GM06990 (cell line): ENCODE measurements at regions not wholly inside any gene's neighbourhood (a gene's known extent, or its start where the extent isn't known, plus 50 kb on each side); places are given as distances from the start of the nearest gene placed in this dataset.

ENCODE experiments used
- DNase-seq: peaks from one replicate; pipeline ENCODE4 v3.0.0-alpha.2; 2011; ENCODE audit not compliant: insufficient read length; ENCODE audit errors: extremely low read depth
- H3K27me3 ChIP-seq: replicated peaks from 2 replicates; pipeline ENCODE4 v1.6.0; 2011; ENCODE audit warnings: low read length; ENCODE audit not compliant: control insufficient read depth, insufficient read depth
- H3K36me3 ChIP-seq: 2 replicates; pipeline ENCODE4 v1.5.1; 2011; ENCODE audit warnings: low read length; ENCODE audit not compliant: control insufficient read depth, insufficient read depth
- H3K4me3 ChIP-seq: replicated peaks from 2 replicates; pipeline ENCODE4 v1.5.1; 2011; ENCODE audit warnings: low read depth, mild to moderate bottlenecking, control low read depth, low read length
- TF ChIP-seq, protein P1 (sequence below): IDR thresholded peaks from 2 replicates; pipeline ENCODE4 v1.5.1; 2011; ENCODE audit warnings: low read length, control low read depth, mild to moderate bottlenecking, inconsistent platforms; ENCODE audit not compliant: insufficient read depth, poor library complexity, severe bottlenecking

DNA sequence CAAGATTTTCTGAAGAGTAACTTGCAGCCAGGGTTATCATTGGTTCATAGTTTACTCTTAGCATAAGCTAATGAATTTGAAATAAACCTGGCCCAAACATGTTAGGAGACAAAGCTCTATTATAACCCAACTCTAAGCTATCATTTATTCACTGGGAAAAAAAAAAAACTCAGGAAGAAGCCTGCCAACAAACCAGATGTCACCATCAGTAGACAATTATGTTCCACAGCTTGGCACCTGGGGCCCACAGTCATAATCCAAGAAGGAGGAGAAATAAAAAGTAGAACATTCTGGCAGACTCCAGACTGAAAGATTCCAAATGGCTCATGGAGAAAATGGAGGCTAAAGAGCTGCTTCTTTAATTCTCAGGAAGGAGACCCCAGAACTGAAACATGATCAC is 100.0 kb upstream of the CNR1 start:
- DNase-seq, result no peak
- TF ChIP-seq, protein P1, sequence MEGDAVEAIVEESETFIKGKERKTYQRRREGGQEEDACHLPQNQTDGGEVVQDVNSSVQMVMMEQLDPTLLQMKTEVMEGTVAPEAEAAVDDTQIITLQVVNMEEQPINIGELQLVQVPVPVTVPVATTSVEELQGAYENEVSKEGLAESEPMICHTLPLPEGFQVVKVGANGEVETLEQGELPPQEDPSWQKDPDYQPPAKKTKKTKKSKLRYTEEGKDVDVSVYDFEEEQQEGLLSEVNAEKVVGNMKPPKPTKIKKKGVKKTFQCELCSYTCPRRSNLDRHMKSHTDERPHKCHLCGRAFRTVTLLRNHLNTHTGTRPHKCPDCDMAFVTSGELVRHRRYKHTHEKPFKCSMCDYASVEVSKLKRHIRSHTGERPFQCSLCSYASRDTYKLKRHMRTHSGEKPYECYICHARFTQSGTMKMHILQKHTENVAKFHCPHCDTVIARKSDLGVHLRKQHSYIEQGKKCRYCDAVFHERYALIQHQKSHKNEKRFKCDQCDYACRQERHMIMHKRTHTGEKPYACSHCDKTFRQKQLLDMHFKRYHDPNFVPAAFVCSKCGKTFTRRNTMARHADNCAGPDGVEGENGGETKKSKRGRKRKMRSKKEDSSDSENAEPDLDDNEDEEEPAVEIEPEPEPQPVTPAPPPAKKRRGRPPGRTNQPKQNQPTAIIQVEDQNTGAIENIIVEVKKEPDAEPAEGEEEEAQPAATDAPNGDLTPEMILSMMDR, result no peak
- Histone ChIP-seq H3K27me3 (no peaks in the 10 kb centered on the region), H3K36me3 (no peaks in the 10 kb centered on the region), H3K4me3 (no peak overlapping the region)

DNA sequence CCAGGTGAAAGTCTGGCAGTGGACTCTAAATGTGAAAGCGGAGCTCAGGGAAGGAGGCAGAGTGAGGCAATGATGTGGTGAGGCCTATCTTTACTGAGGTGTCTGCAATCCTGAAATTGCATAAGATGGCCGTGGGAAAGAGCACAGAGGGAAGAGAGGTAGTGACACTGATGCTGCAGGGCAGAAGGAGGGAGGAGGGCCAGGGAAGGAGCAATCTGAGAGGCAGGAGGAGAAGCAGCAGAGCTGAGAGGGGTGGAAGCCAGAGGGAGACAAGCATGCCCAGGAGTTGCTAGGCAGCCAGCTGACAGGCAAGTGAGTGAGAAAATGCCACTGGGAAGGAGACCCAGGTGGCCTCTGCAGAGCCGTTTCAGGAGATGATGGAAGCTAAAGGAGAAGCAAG is 97.4 kb upstream of the CNR1 start:
- TF ChIP-seq, protein P1, result no peak
- no peaks in the 10 kb centered on the region for H3K27me3 ChIP-seq
- no peak for DNase-seq
- H3K4me3 ChIP-seq, result no peak overlapping the region
- H3K36me3 ChIP-seq, result no peaks in the 10 kb centered on the region

DNA sequence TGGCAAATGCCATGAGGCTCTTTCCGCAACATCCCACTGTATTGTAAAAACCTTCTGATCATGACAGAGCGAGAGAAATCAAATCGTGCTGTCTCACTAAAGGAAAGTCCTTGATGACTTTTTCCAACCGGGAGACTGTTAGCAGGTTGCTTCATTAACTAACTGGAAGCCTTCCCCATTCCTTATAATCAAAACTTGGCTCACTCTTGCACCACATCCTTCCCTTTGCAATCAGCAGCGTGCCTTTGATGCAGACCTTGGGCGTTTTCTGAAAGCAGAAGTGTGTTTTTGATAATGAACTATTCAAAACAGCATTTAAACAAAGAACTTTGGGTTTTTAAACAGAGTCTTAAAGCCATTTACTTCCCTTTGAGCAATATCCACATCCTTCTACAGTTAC is 96.2 kb upstream of the CNR1 start:
- H3K36me3 ChIP-seq, result no peaks in the 10 kb centered on the region
- TF ChIP-seq, protein P1, result no peak
- DNase-seq, result no peak
- no peak overlapping the region for H3K4me3 ChIP-seq
- H3K27me3 ChIP-seq, result no peaks in the 10 kb centered on the region

DNA sequence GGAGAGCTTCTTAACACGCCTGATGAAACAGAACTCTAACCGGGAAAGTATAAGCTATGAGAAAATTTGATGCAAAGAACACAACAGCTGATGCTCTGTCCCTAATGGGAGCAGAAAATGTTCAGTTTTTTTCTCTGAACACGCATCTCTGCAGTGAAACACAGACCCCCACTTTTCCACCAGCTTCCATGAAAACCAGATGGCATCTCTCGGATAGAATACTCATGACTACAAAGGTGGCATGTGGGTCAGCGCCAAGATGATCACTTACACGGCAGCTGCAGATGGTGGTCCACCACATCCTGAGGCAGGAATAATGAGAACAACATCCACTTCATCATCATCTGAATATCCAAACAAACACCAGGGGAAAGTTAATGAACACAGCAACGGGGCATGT is 85.2 kb upstream of the CNR1 start:
- Histone ChIP-seq H3K36me3 (no peaks in the 10 kb centered on the region), H3K27me3 (no peaks in the 10 kb centered on the region), H3K4me3 (no peak overlapping the region)
- TF ChIP-seq, protein P1, result no peak
- no peak for DNase-seq

DNA sequence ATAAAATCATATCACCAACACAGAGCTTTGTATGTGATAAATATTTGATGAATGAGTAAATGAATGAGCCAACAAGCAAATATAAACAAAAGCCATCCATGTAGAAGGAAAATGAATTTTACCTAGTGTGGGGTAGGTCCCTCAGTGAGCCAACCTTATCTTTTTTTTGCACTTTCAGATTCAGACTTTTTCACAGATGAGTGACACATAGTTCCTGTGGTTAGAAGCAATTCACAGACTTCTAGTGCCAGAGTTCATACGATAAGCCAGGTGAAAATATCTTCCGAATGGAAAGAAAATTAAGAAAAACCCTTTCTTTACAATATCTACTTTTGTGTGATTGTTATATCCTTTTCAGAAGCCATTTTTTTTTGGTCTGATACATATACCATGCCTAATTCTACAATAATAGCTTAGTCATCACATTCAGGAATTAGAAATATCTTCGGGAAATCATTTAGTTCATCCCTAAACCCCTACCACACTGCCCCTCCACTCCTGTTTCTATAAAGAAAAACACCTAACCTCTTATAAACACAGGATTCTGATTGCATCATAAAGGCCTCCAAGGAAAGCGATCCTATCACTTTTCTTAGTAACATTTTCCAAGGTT is 82.7 kb upstream of the CNR1 start:
- TF ChIP-seq, protein P1, result no peak
- Histone ChIP-seq H3K27me3 (no peaks in the 10 kb centered on the region), H3K36me3 (no peaks in the 10 kb centered on the region), H3K4me3 (no peak overlapping the region)
- no peak for DNase-seq

DNA sequence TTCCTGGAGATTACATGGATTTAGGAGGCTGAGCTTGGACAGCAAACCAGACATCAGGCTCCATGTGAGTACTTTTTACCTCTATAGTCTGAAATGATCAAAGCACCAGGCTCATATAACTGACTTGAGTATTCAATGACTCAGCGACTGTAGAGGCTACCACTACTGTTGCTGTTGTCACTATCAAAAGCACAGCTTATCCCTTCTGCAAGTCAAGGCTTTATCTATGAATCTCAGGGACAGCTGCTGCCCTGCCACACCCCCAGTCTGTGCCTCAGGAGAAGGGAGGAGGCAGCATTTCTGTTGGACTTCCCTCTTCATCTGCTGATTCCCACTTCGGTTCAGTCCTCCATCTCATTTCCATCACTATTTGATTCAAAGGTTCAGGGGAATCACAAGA is 80.5 kb upstream of the CNR1 start:
- TF ChIP-seq, protein P1, result no peak
- no peak overlapping the region for H3K4me3 ChIP-seq
- no peaks in the 10 kb centered on the region for H3K36me3 ChIP-seq
- no peak for DNase-seq
- H3K27me3 ChIP-seq, result no peaks in the 10 kb centered on the region
